GM23338 (cell line): ENCODE measurements at regions not wholly inside any gene's neighbourhood (a gene's known extent, or its start where the extent isn't known, plus 50 kb on each side); places are given as distances from the start of the nearest gene placed in this dataset.

Source experiments
- CREB1 ChIP-seq: fragments of 250-450 bp; sonication (Bioruptor Pico); IDR thresholded peaks from 2 replicates; pipeline ENCODE4 v1.5.0; 2020; ENCODE audit warnings: low read depth, mild to moderate bottlenecking, moderate library complexity
- EZH2 ChIP-seq: fragments of 200-600 bp; sonication (generic); IDR thresholded peaks from one replicate; pipeline ENCODE4 v1.8.0; 2017; ENCODE audit warnings: antibody characterized with exemption, mild to moderate bottlenecking, low read depth; ENCODE audit not compliant: unreplicated experiment
- EZH2phosphoT487 ChIP-seq: fragments of 200-600 bp; sonication (generic); IDR thresholded peaks from one replicate; pipeline ENCODE4 v1.8.1; 2018; ENCODE audit warnings: antibody characterized with exemption; ENCODE audit not compliant: unreplicated experiment
- JUNB ChIP-seq: IDR thresholded peaks from one replicate; pipeline ENCODE4 v1.6.1; 2016; ENCODE audit warnings: antibody characterized with exemption; ENCODE audit not compliant: unreplicated experiment
- POLR2AphosphoS5 ChIP-seq: IDR thresholded peaks from 2 replicates; pipeline ENCODE4 v1.6.1; 2016; ENCODE audit warnings: antibody characterized with exemption, low read depth
- STAT1 ChIP-seq: IDR thresholded peaks from one replicate; pipeline ENCODE4 v1.6.1; 2016; ENCODE audit warnings: antibody characterized with exemption; ENCODE audit not compliant: unreplicated experiment
- ZNF331 ChIP-seq: fragments of 250-450 bp; sonication (Bioruptor Pico); IDR thresholded peaks from 2 replicates; pipeline ENCODE4 v1.5.0; 2020; ENCODE audit warnings: low read depth, mild to moderate bottlenecking, moderate library complexity
- TF ChIP-seq, protein P1 (sequence below): IDR thresholded peaks from one replicate; pipeline ENCODE4 v1.6.1; 2018; ENCODE audit warnings: antibody characterized with exemption; ENCODE audit not compliant: unreplicated experiment
- TF ChIP-seq, protein P2 (sequence below), 2 experiments: fragments of 200-600 bp in 1 of 2; sonication (generic) in 1 of 2; conservative IDR thresholded peaks; 2 replicates each; pipeline versions ENCODE4 v1.5.1 to v1.6.1; 2016 to 2017; ENCODE audit warnings: antibody characterized with exemption in 2 of 2, low read depth in 2 of 2, mild to moderate bottlenecking in 2 of 2, moderate library complexity in 1 of 2
- TF ChIP-seq, protein P3 (sequence below): IDR thresholded peaks from 2 replicates; pipeline ENCODE4 v1.6.1; 2016; ENCODE audit warnings: antibody characterized with exemption

DNA sequence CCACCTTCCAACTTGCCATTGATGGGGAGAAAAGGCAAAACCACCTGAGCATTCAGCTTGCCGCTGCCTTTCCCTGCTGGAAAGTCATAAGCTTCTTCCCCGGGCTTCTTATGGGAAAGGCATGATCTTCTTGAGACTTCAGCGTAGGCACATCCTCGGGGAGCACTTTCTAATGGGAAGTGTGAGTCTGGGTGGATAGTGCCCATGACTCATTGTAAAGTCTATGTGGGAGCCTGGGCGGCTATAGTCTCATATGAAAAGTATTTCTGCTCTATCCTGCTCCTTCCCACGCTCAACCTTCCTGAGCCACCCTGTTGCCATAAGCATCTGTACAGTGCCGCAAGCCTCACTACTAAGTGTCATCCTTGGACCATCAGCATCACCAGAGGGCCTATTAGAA is 309.9 kb upstream of the THBS1 start:
- TF ChIP-seq EZH2, result no peak
- TF ChIP-seq, protein P1, sequence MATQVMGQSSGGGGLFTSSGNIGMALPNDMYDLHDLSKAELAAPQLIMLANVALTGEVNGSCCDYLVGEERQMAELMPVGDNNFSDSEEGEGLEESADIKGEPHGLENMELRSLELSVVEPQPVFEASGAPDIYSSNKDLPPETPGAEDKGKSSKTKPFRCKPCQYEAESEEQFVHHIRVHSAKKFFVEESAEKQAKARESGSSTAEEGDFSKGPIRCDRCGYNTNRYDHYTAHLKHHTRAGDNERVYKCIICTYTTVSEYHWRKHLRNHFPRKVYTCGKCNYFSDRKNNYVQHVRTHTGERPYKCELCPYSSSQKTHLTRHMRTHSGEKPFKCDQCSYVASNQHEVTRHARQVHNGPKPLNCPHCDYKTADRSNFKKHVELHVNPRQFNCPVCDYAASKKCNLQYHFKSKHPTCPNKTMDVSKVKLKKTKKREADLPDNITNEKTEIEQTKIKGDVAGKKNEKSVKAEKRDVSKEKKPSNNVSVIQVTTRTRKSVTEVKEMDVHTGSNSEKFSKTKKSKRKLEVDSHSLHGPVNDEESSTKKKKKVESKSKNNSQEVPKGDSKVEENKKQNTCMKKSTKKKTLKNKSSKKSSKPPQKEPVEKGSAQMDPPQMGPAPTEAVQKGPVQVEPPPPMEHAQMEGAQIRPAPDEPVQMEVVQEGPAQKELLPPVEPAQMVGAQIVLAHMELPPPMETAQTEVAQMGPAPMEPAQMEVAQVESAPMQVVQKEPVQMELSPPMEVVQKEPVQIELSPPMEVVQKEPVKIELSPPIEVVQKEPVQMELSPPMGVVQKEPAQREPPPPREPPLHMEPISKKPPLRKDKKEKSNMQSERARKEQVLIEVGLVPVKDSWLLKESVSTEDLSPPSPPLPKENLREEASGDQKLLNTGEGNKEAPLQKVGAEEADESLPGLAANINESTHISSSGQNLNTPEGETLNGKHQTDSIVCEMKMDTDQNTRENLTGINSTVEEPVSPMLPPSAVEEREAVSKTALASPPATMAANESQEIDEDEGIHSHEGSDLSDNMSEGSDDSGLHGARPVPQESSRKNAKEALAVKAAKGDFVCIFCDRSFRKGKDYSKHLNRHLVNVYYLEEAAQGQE, result no peak
- TF ChIP-seq, protein P2, sequence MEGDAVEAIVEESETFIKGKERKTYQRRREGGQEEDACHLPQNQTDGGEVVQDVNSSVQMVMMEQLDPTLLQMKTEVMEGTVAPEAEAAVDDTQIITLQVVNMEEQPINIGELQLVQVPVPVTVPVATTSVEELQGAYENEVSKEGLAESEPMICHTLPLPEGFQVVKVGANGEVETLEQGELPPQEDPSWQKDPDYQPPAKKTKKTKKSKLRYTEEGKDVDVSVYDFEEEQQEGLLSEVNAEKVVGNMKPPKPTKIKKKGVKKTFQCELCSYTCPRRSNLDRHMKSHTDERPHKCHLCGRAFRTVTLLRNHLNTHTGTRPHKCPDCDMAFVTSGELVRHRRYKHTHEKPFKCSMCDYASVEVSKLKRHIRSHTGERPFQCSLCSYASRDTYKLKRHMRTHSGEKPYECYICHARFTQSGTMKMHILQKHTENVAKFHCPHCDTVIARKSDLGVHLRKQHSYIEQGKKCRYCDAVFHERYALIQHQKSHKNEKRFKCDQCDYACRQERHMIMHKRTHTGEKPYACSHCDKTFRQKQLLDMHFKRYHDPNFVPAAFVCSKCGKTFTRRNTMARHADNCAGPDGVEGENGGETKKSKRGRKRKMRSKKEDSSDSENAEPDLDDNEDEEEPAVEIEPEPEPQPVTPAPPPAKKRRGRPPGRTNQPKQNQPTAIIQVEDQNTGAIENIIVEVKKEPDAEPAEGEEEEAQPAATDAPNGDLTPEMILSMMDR (conservative IDR thresholded peaks at IDR 0.05; ENCODE audit: low read depth in 2 of 2), result no peak
- TF ChIP-seq STAT1, result no peak
- TF ChIP-seq CREB1, result no peak
- TF ChIP-seq POLR2AphosphoS5, result no peak
- no peak for TF ChIP-seq EZH2phosphoT487
- no peak for TF ChIP-seq ZNF331 (CRISPR knock-in tag)
- TF ChIP-seq JUNB, result no peak
- TF ChIP-seq, protein P3, sequence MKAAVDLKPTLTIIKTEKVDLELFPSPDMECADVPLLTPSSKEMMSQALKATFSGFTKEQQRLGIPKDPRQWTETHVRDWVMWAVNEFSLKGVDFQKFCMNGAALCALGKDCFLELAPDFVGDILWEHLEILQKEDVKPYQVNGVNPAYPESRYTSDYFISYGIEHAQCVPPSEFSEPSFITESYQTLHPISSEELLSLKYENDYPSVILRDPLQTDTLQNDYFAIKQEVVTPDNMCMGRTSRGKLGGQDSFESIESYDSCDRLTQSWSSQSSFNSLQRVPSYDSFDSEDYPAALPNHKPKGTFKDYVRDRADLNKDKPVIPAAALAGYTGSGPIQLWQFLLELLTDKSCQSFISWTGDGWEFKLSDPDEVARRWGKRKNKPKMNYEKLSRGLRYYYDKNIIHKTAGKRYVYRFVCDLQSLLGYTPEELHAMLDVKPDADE, result no peak
